IMR-90 (cell line): ENCODE measurements at regions not wholly inside any gene's neighbourhood (a gene's known extent, or its start where the extent isn't known, plus 50 kb on each side); places are given as distances from the start of the nearest gene placed in this dataset.

Experiments used
- BHLHE40 ChIP-seq: fragments of 150-350 bp; IDR thresholded peaks from 2 replicates; pipeline ENCODE4 v1.6.1; 2016; ENCODE audit warnings: mild to moderate bottlenecking, low read depth, low read length
- CEBPB ChIP-seq: IDR thresholded peaks from 2 replicates; pipeline ENCODE4 v1.6.1; 2012; ENCODE audit warnings: low read depth, low read length, improper control_type of control experiment
- FOS ChIP-seq: fragments of 150-350 bp; IDR thresholded peaks from 2 replicates; pipeline ENCODE4 v1.6.1; 2016; ENCODE audit warnings: low read depth, low read length
- MAFK ChIP-seq: IDR thresholded peaks from 2 replicates; pipeline ENCODE4 v1.6.1; 2012; ENCODE audit warnings: low read depth, low read length, improper control_type of control experiment
- NFE2L2 ChIP-seq: fragments of 150-350 bp; IDR thresholded peaks from 2 replicates; pipeline ENCODE4 v1.6.1; 2016; ENCODE audit warnings: low read depth, mild to moderate bottlenecking, low read length
- POLR2A ChIP-seq: IDR thresholded peaks from 2 replicates; pipeline ENCODE4 v1.6.1; 2012; ENCODE audit warnings: mild to moderate bottlenecking, low read depth, low read length
- RAD21 ChIP-seq: IDR thresholded peaks from 2 replicates; pipeline ENCODE4 v1.6.1; 2012; ENCODE audit warnings: low read length, improper control_type of control experiment
- RCOR1 ChIP-seq: IDR thresholded peaks from 2 replicates; pipeline ENCODE4 v1.6.1; 2012; ENCODE audit warnings: mild to moderate bottlenecking, low read length, improper control_type of control experiment; ENCODE audit not compliant: insufficient replicate concordance
- RFX5 ChIP-seq: IDR thresholded peaks from 2 replicates; pipeline ENCODE4 v1.8.0; 2012; ENCODE audit warnings: low read depth, mild to moderate bottlenecking, low read length, moderate library complexity
- SMC3 ChIP-seq: fragments of 150-350 bp; IDR thresholded peaks from 2 replicates; pipeline ENCODE4 v1.6.1; 2016; ENCODE audit warnings: low read depth, mild to moderate bottlenecking, antibody characterized with exemption, low read length, moderate library complexity
- USF2 ChIP-seq: fragments of 150-350 bp; IDR thresholded peaks from 2 replicates; pipeline ENCODE4 v1.6.1; 2017; ENCODE audit warnings: mild to moderate bottlenecking, antibody characterized with exemption, low read length, low read depth
- TF ChIP-seq, protein P1 (sequence below): conservative IDR thresholded peaks from 2 replicates; pipeline ENCODE4 v1.5.1; 2012; ENCODE audit warnings: mild to moderate bottlenecking, low read depth, low read length, improper control_type of control experiment
- TF ChIP-seq, protein P2 (sequence below): fragments of 150-350 bp; IDR thresholded peaks from 2 replicates; pipeline ENCODE4 v1.6.1; 2016; ENCODE audit warnings: low read depth, mild to moderate bottlenecking, low read length, moderate library complexity, borderline replicate concordance

- TF ChIP-seq, protein P1, sequence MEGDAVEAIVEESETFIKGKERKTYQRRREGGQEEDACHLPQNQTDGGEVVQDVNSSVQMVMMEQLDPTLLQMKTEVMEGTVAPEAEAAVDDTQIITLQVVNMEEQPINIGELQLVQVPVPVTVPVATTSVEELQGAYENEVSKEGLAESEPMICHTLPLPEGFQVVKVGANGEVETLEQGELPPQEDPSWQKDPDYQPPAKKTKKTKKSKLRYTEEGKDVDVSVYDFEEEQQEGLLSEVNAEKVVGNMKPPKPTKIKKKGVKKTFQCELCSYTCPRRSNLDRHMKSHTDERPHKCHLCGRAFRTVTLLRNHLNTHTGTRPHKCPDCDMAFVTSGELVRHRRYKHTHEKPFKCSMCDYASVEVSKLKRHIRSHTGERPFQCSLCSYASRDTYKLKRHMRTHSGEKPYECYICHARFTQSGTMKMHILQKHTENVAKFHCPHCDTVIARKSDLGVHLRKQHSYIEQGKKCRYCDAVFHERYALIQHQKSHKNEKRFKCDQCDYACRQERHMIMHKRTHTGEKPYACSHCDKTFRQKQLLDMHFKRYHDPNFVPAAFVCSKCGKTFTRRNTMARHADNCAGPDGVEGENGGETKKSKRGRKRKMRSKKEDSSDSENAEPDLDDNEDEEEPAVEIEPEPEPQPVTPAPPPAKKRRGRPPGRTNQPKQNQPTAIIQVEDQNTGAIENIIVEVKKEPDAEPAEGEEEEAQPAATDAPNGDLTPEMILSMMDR, result no peak
- TF ChIP-seq CEBPB, result no peak
- TF ChIP-seq SMC3, result no peak
- TF ChIP-seq FOS, result no peak
- no peak for TF ChIP-seq MAFK
- TF ChIP-seq POLR2A, result no peak
- TF ChIP-seq RAD21, result no peak
- TF ChIP-seq, protein P2, sequence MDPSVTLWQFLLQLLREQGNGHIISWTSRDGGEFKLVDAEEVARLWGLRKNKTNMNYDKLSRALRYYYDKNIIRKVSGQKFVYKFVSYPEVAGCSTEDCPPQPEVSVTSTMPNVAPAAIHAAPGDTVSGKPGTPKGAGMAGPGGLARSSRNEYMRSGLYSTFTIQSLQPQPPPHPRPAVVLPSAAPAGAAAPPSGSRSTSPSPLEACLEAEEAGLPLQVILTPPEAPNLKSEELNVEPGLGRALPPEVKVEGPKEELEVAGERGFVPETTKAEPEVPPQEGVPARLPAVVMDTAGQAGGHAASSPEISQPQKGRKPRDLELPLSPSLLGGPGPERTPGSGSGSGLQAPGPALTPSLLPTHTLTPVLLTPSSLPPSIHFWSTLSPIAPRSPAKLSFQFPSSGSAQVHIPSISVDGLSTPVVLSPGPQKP, result no peak
- no peak for TF ChIP-seq NFE2L2
- no peak for TF ChIP-seq USF2
- TF ChIP-seq RCOR1, result no peak
- no peak for TF ChIP-seq RFX5
- no peak for TF ChIP-seq BHLHE40
Observed at GRCh38 chr20:19922716-19923115, 94.4 kb upstream of the NAA20 start.
